ENCODE measurements at regions not wholly inside any gene's neighbourhood (a gene's known extent, or its start where the extent isn't known, plus 50 kb on each side); places are given as distances from the start of the nearest gene placed in this dataset.

GRCh38 chr2:236692937-236693336 is 123.3 kb downstream of the ACKR3 start:
- DNase-seq: no peak

- DNase-seq: no peak
Observed at GRCh38 chr2:236693531-236693930, 123.9 kb downstream of the ACKR3 start.

- no peak for DNase-seq
Observed at GRCh38 chr2:236694146-236694888, 124.7 kb downstream of the ACKR3 start.

- no peak for DNase-seq
Observed at GRCh38 chr2:236696834-236697233, 127.2 kb downstream of the ACKR3 start.

GRCh38 chr2:236698016-236698627 is 128.5 kb downstream of the ACKR3 start:
- DNase-seq: no peak

GRCh38 chr2:236700703-236701102 is 131.1 kb downstream of the ACKR3 start:
- DNase-seq: no peak

- DNase-seq: no peak
Observed at GRCh38 chr2:236702657-236703372, 133.2 kb downstream of the ACKR3 start.

GRCh38 chr2:236703373-236703709 is 133.7 kb downstream of the ACKR3 start:
- DNase-seq: no peak

- DNase-seq: no peak
Observed at GRCh38 chr2:236703906-236704305, 134.3 kb downstream of the ACKR3 start.

- DNase-seq: no peak
Observed at GRCh38 chr2:236704887-236705286, 135.3 kb downstream of the ACKR3 start.

- no peak for DNase-seq
Observed at GRCh38 chr2:236705295-236706105, 135.9 kb downstream of the ACKR3 start.

GRCh38 chr2:236706288-236706687 is 136.7 kb downstream of the ACKR3 start:
- DNase-seq: no peak

- no peak for DNase-seq
Observed at GRCh38 chr2:236706803-236707202, 137.2 kb downstream of the ACKR3 start.

- no peak for DNase-seq
Observed at GRCh38 chr2:236711440-236711839, 141.8 kb downstream of the ACKR3 start.

- no peak for DNase-seq
Observed at GRCh38 chr2:236712304-236712703, 142.7 kb downstream of the ACKR3 start.

GRCh38 chr2:236712961-236713673 is 143.5 kb downstream of the ACKR3 start:
- DNase-seq: no peak

- no peak for DNase-seq
Observed at GRCh38 chr2:236714080-236714479, 144.5 kb downstream of the ACKR3 start.

GRCh38 chr2:236715077-236715476 is 145.5 kb downstream of the ACKR3 start:
- no peak for DNase-seq

- no peak for DNase-seq
Observed at GRCh38 chr2:236715491-236715961, 145.9 kb downstream of the ACKR3 start.

- no peak for DNase-seq
Observed at GRCh38 chr2:236717120-236717519, 147.5 kb downstream of the ACKR3 start.

GRCh38 chr2:236717729-236718128 is 148.1 kb downstream of the ACKR3 start:
- no peak for DNase-seq

- no peak for DNase-seq
Observed at GRCh38 chr2:236718207-236718992, 148.8 kb downstream of the ACKR3 start.

Data from activated T-cell treated with anti-CD3 and anti-CD28 coated beads, Interleukin-2, amount 50 U/mL, for 1 hour (primary cell).